ENCODE measurements at regions not wholly inside any gene's neighbourhood (a gene's known extent, or its start where the extent isn't known, plus 50 kb on each side); places are given as distances from the start of the nearest gene placed in this dataset.

DNA sequence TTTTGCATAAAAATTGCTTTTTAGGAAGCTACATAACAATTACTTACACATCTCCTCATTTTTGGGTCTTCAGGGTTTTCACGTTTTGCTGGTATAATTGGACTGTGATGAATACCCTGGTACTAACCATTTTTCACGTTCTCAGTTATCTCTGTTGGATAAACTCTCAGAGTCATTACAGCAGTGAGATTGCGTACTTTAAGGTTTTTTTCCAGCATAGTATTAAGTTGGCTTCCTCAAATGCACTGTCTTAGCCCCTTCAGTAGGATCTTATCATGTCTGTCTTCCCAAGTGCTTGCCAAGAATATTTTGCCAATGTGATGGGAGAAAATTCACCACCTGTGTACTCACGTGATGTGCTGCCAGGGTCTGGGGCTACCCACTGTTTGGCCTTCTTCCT, 342.5 kb downstream of the TEX29 start:
- TF ChIP-seq, protein P1, sequence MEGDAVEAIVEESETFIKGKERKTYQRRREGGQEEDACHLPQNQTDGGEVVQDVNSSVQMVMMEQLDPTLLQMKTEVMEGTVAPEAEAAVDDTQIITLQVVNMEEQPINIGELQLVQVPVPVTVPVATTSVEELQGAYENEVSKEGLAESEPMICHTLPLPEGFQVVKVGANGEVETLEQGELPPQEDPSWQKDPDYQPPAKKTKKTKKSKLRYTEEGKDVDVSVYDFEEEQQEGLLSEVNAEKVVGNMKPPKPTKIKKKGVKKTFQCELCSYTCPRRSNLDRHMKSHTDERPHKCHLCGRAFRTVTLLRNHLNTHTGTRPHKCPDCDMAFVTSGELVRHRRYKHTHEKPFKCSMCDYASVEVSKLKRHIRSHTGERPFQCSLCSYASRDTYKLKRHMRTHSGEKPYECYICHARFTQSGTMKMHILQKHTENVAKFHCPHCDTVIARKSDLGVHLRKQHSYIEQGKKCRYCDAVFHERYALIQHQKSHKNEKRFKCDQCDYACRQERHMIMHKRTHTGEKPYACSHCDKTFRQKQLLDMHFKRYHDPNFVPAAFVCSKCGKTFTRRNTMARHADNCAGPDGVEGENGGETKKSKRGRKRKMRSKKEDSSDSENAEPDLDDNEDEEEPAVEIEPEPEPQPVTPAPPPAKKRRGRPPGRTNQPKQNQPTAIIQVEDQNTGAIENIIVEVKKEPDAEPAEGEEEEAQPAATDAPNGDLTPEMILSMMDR (IDR thresholded peaks at IDR 0.05): no peak
- no peak for TF ChIP-seq POLR2A (IDR thresholded peaks at IDR 0.05)
